NCI-H1694 treated with DMSO at 0.1 percent for 48 hours (cell line): ENCODE measurements at regions not wholly inside any gene's neighbourhood (a gene's known extent, or its start where the extent isn't known, plus 50 kb on each side); places are given as distances from the start of the nearest gene placed in this dataset.

ENCODE experiments used
- DNase-seq: peaks from one replicate; lab custom pipeline; 2025; lab: John Stamatoyannopoulos, UW

DNA sequence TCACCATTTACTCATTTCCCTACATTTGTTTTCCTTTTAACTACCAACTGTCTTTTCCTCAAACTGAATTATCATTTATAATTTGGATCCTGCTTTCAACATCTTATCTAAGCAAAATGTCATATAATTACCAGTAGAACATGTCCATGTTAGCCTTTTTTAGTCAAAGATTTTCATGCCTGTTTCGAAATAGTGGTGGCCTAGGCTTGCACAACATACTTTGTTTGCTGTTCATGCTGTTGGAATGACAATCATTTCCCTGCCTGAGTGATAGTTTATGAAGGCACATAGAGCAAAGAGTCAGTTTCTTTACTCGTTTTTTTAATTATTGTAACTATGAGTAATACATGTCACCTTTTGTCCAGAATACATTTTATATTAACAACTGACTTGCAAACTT is 144.3 kb upstream of the ANO3 start:
- no peak for DNase-seq

GRCh38 chr11:26188554-26188953 is 143.4 kb upstream of the ANO3 start:
- DNase-seq = no peak

- no peak for DNase-seq
Measured at GRCh38 chr11:26191193-26191592, 140.7 kb upstream of the ANO3 start.

DNA sequence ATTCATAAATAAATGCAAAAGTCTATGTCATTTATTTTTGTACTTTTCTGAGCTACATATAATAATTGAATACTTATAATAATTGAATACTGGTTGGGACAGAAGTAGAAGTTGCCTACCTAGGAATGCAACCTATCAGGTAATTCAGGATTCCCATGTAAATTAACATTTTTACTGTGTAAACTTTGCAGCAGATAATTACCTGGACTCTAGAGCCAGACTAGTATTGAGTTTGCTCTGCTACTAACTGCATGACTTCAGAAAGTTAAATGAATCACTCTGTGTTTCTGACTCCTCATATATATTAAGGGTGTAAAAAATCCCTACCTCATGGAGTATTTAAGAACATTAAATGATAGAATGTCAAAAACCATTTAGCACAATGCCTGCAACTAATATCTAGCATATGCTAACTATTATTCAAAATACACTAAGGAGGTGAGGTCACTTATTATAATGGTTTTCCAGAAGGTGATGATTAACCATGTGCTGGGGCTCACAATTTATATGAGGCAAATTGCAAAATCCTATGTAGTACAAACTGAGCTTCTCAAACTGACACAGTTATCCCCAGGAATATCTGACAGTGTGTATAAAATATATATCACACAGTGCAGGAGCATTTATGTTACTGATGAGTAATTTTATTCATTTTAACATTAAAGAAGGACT is 138.1 kb upstream of the ANO3 start:
- DNase-seq = no peak

DNA sequence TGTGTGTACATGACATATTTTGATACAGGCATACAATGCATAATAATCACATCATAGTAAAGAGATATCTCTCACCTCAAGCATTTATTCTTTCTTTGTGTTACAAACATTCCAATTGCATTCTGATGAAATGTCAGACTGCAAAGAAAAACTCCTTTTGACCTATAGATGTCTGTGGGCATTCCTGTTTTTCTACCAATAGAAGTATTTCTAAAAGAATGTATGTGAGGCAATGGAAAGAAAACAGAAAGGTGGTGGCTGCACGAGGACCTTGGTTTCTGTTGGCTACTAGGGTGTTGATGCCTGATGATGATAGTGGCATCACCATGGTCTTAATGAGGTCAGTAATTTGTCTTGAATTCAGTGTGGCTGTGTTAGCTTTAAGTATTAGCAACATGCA is 137.0 kb upstream of the ANO3 start:
- DNase-seq = no peak

DNA sequence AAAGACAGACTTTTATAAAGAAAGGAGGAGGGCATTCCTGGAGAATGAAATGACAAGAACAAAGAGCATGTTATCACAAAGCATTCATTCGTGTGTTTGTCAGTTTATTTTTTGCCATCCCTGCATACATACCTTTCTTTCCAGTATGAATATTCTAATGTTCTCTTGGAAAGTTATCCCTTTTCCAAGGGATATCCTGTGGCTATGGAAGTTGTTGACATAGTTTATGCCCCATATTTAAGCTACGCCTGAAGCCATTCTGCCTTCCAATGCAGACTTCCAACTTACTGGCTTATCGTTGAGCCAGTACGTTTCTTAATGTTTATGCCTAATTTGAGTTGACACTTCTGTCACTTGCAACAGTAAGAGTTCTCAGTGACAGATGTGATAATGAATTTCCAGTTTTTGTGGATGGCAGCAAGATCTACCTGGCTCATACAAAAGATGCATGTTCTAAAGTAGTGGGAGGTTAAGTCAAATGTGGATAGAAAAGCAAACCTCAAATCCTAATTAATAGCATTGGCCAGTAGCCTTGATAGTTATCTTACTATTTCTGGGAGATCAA is 133.3 kb upstream of the ANO3 start:
- no peak for DNase-seq

DNA sequence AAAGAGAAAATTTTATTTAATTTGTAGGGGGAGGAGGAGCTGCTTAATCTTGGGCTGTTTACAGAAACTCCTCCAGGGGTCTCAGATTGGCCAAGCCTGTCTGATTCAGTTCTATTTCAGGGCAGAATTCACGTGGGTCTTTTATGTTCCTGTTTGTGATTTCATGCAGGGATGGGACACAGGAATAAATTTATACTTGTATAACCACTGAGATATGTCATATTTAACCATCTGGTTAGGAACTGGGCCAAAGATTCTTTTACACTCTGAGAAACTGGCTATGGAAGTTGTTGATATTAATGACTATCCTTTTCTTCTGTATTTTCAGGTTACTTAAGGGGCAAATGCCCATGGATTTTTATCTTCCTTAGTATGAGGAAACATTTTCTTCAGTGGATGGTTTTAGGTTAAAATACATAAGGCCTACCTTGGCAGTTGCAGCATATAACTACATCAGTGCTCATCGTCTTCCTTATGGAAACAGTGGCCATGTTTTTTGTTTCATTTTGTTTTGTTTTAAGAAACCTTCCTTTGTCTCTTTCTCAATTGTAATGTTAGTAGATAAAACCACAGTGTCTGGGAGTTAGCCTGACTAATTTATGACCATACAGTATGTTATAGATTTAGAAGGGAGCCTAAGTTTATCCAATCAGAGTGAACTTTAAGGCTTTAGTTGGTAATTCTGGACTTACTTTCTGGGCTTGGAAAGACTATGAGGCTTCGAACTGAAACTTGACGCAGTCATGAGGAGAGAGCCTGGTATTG is 132.4 kb upstream of the ANO3 start:
- DNase-seq = no peak

GRCh38 chr11:26201411-26201810 is 130.5 kb upstream of the ANO3 start:
- DNase-seq = no peak

DNA sequence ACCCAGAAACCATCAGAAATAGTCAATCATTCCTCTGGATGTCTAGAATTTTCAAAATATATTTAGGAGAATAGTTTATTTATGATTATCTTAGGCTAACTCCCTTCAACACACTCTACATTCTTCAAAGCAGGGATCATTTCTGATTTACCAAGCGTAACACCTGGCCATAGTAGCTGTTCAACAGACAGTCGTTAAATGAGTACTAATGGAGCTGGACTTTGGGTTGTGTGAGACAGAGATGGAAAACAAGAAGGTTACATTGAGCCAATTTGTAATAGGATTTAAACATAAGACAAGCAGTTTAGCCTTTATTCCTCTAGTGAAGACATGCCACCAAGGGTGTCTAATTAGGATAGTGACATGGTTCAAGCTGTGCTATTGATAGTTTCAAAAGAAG is 129.2 kb upstream of the ANO3 start:
- DNase-seq = no peak

DNA sequence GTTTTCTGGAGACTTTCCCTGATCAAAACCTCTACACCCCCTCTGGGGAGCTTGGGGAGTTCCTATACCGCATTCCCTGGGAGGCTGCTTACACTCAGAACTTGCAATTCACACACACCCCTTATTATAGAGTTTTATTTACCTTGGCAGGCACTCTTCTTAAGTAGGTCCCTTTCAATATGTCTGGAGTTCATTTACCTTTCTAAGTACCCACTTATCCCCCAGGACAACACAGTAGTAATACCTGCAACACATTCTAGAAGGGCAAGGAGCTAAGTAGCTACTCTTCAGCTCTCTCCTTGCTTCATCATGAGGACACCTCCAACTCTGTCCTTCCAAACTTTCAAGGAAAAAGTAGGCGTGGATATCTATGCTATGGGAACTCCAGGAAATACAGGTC is 127.8 kb upstream of the ANO3 start:
- DNase-seq = no peak

GRCh38 chr11:26204839-26205238 is 127.1 kb upstream of the ANO3 start:
- DNase-seq = no peak

GRCh38 chr11:26219183-26220117 is 112.5 kb upstream of the ANO3 start:
- no peak for DNase-seq

DNA sequence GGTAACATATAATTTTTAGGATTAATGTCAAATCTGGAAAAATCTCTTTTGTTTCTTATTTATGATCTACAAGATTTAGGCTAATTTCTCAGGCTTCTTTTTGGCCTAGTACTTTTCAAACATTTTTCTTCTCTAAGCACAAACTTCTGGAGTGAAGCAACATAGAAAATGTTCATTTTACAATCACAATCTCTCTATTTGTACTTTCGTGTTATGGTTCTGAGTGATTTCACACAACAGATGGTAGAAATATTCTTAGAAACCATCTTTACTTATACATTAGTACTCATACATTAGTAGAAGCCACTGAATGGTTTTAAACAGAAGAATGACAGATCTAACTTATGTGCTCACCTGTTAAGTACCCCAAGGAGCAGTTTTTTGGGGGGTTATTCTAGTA is 106.3 kb upstream of the ANO3 start:
- DNase-seq = no peak

DNA sequence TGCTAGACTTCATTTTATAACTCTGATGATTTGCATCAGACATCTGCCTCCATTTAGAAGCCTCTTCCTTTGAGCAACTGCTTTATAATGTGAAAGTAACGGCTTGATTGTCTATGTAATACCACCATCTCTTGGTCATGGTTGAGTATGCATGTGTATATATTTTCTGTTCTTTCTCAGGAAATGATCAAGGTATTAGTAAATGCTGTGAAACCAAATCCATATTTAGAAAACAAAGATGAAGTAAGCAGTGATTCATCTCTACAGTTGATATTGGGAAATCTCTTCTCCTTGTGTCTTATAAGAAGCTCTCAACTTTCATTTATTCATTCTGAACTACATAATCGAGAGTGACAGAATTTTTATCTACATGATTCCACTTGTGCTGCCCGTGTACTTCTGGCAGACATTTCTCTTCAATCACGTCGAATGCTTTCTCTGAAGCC is 104.6 kb upstream of the ANO3 start:
- no peak for DNase-seq

GRCh38 chr11:26227883-26228502 is 103.9 kb upstream of the ANO3 start:
- no peak for DNase-seq

- DNase-seq = no peak
Measured at GRCh38 chr11:26228778-26229177, 103.2 kb upstream of the ANO3 start.

- DNase-seq = no peak
Measured at GRCh38 chr11:26229257-26229656, 102.7 kb upstream of the ANO3 start.

DNA sequence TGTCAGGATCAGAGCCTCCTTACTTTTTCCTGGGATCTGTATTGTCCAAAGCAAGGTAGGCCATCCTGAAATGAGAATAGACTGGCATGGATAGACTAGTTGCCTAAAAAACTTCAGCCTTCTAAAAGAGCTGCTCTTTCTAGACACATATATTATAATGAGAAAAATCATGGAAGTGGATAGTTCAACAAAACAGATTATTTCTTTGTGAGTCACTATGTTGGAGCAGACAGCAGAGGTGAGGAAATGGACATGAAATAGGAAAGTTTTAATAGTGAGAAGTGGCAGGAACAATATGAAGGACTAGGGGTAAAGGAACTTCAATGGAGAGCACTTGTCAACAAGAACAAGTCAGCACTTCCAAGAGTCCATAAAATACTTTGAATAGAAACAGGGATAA is 101.9 kb upstream of the ANO3 start:
- no peak for DNase-seq

- no peak for DNase-seq
Measured at GRCh38 chr11:26231252-26231661, 100.7 kb upstream of the ANO3 start.

DNA sequence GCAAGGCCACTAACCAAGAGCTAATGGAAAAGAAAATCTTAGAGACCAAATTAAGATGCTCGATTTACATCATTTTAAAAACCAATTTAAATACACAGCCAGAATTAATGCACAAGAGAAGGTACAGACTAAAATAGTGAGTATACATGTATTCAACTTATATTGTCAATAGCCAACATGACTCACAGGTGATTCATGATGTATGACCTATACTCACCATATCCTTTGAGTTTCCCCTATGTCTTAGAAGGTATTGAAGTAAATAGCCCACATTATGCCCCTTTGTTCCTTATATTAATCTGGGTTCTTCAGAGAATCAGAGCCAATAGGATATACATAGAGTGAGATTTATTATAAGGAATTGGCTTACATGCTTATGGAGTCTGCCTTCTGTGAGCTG is 97.5 kb upstream of the ANO3 start:
- DNase-seq = no peak

DNA sequence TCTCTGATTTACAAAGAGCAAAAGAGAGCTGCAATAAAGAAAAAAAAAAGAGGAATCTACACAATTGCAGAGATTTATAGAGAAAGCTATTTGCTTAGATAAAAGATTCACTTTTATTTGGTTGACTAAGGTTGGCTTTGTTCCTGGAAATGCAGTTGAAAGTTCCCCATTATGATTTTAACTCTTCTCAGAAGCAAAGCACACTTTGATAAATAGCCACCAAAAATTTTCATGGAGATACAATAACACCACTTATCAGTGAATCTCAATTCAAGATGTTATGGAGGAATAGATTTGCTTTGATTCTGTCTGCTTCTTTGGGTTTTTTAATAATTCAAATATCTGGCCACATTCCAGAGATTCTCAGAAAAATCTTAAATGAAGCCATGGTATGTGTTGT is 88.5 kb upstream of the ANO3 start:
- no peak for DNase-seq

DNA sequence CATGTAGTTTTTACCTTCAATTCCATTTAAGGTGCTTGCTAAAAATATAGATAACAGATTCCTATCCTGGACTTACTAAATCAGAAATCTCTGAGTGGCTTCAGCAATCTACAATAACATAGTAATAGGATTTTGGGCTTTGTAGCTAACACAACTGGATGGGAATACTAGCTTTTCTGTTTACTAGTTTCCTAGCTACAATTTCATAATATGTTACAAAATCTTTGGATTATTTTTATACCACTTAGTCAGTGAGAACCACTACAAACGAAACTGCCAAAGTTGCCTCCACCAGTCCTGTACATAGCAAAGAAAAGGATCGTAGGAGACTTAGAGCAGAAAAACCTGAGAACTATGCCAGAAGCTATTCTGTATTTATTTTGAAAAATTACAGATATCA is 87.7 kb upstream of the ANO3 start:
- no peak for DNase-seq
